GM19467 (cell line): ENCODE measurements at regions not wholly inside any gene's neighbourhood (a gene's known extent, or its start where the extent isn't known, plus 50 kb on each side); places are given as distances from the start of the nearest gene placed in this dataset.
"Not testable (repeated sequence)": the region's sequence is repeated elsewhere in the genome, so short reads cannot be mapped to it uniquely, and the experiment has no call there.

Experiments used
- ATAC-seq: cut with Tn5 transposase; IDR thresholded peaks from one replicate; pipeline ENCODE4 v1.9.1; 2021; ENCODE audit warnings: mild to moderate bottlenecking, moderate library complexity; ENCODE audit not compliant: unreplicated experiment

DNA sequence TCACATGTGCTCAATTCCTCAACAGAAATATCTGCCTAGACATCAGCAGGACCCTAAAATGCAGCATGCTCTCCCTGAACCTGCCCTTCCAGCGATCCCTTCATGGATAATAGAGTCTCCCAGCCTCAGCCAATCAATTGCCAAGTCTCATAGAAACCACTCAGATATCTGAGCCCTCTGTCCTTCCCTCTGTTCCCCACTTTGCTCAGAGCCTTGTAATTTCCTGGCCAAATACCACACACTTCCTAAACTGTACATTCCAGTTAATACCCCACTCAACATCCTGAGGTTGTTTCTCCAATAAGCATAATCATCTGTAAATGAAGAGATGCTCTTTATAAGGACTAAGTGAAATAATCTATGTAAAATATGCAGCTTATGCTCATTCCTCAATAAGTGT lies 59.3 kb upstream of the PTGFRN start:
- ATAC-seq: no peak

DNA sequence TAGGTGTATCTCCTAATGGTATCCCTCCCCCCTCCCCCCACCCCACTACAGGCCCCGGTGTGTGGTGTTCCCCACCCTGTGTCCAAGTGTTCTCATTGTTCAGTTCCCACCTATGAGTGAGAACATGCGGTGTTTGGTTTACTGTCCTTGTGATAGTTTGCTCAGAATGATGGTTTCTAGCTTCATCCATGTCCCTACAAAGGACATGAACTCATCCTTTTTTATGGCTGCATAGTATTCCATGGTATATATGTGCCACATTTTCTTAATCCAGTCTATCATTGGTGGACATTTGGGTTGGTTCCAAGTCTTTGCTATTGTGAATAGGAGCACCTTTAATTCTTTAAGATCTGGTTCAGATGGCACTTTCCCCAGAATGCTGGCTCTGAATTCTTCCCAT lies 58.5 kb upstream of the PTGFRN start:
- ATAC-seq: not testable (repeated sequence)

DNA sequence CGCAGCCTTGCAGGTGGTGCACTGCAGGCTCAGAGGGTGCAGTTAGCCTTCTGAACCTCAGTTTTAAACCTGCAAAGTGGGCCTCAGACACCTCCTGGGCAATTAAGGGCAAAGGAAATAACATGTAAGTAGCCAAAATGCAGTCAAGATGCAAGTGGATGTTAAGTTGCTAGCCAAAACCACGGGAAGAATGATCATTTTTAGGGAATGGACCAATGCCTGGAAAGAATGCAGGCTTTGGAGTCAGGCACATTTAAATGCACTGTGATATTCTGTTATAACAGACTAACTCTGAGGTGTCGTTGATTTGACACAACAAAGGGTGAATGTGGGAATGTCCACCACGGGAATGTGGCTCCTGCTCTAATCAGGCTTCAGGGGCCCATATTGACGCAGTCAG lies 57.9 kb upstream of the PTGFRN start:
- no peak for ATAC-seq

DNA sequence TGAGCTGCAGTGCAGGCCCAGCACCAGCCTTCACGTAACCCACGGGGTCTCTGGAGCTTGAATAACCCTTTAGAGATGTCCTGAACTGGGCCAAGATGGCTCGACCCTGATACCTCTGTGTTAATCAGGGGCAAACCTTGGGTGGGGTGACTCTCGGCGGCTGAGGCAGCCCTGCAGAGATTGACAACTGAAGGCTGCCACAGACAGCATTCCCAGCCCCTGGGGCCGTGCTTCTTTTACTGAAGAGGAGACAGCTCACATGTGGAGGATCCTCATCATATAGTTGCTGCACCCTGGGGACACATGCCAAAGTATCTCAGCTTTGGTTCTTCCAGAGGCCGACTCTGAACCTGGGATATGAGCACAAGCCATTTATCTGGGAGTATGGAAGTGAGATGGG lies 57.3 kb upstream of the PTGFRN start:
- ATAC-seq: no peak

DNA sequence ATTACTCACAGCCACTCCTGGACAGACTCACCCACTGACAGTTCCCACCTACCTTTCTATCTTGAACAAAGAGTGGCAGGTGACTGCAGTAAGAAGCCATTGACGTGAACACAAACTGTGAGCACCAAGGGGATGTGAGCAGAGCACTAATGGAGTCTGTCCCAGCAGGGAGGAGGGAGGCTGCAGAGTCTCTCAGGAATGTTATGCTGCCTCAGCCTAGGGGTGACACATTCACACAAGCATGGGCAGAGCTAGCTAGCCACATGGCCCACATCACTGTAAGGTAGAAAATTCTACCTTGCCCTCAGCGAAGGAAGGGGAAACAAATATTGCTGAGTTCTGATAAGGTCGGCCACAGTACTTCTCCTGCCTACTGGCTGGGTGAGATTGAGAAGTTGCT lies 56.8 kb upstream of the PTGFRN start:
- ATAC-seq: no peak

DNA sequence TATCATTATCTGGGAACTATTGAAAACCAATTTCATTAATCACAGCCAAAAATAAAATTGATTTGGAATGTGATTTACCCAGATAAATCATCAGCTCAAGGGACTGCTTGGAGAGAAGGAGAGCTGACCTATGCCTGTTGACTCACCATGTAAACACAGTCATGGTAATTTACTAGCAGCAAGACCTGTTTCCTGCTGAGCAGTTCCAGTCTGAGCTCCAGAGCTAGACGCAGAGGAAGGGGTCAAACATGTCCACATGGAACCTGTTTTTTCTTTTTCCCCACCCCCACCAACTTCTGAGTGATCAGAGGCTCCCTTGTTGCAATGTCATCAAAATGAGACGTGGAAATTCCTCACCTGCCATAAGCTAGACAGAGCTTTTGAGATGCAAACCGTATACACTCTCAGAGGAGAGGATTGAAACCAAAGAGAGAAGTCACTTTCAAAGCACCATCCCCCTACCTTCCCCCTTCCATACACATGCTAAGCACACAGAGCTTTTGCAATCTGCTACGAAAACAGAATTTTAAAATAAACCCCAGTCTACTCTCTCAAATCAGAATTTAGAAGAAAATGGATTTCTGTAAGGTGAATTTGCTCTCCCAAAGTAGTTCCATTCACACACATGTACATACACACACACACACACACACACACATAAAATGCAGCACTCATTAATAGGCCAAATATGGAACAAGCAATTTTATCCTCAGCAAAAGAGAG lies 55.9 kb upstream of the PTGFRN start:
- no peak for ATAC-seq

DNA sequence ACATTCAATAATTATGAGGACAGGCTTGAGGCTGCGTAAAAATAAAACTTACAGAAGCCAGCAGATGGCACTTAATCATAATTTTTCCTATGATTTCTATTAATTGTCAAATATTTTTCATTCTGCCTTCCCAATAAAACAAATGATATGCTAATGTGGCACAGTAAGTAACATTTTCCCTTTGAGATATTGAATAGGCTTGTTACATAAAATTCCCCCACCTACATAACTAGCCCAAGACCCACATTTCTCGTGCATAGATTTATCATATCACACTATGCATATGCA lies 55.4 kb upstream of the PTGFRN start:
- ATAC-seq: no peak

DNA sequence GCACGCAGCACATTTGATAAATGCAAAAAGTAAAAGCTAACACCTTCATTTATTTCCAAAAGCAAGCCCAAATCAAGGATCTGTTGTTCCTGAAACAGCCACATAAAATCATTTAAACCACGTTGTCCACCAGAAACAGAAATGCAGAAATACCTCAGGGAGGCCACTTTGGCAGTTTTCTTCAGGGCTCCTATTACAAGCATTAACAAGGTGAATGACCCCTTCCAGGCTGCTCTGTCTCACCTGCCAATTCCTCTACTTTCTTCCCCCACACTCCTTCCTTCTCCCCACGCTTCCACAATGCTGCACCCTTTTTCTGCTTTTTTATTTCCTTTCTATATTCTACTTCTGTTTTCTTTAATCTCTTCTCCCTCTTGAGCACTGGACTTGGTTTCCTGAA lies 55.0 kb upstream of the PTGFRN start:
- no peak for ATAC-seq

DNA sequence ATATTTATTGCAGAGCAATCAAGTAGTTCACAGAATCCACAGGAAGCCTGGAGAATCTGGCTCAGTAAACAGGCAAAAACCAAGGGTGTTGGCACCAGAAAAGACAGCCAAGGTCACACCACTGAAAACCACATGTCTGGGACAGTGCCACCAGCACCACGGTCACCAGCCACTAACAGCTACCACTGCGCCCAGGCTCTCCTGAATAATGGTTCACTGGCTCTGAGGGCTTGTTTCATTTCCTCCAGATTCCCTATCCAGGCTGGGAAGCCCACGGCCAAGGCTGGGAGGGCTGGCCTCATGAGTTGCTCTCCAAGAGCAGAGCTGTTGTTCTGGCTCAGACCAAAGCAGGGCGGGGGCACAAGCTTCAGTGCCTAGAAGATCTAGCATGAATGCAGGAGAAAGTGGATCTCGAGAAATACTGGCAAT lies 54.5 kb upstream of the PTGFRN start:
- no peak for ATAC-seq

DNA sequence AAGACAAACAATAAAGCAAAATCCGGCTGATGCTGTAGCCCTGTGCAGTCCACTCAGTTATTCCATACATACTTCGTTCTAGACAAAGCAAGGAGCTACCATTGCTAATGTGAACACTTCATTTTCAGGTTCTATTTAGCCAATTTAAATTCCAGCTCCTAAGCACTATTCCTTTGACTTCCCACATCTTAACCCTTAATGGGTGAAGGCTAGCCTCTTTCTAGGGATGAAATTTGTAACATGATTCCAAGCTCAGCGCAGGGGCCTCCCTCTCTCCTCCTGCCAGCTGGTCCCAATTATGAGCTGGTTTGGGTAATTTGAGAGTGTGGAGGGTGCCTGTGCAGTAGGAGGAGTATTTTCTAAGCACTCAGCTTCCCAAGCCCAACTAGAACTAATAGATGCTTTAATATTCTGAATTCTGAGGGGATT lies 53.9 kb upstream of the PTGFRN start:
- ATAC-seq: no peak

DNA sequence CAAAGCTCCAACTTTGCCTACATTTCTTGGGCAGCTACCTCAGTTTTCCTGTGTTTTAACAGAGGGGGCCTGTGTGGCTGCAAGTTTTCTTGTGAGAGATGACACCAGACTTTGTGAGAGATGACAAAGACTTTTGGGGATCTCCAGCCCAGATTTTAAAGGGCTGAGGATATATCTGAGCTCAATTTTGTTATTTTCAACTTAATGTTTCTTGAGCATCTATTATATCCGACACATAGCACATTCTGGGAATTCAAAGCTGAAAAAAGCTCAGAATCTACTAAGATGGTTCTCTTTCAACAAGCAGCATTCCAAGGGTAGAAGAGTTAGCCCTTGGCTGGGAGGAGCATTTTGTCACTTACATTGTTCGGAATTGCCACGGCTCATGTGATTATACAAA lies 53.4 kb upstream of the PTGFRN start:
- no peak for ATAC-seq

DNA sequence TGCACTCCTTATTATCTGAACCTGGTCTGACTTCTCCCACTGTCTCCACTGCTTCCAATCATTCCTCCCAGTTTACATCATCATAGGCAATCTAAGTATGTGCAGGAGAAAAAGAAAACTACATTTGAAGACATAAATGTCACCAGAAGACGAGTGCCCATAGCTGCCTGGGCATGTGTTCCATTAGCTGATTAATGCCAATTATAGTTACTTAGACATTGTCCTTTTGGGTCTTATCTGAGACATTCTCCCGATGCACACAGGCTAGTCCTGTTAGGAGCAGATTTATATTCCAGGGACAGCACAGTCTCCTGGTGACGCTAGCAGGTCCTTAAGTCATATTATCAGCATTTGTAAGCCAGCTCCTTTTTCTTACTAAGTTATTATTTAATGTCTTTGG lies 52.6 kb upstream of the PTGFRN start:
- ATAC-seq: no peak
